ENCODE measurements at regions not wholly inside any gene's neighbourhood (a gene's known extent, or its start where the extent isn't known, plus 50 kb on each side); places are given as distances from the start of the nearest gene placed in this dataset.

GRCh38 chr21:28337315-28337714 is 655.4 kb downstream of the LTN1 start:
- Mint-ChIP-seq H3K4me1 (ENCODE audit: low read depth, unreplicated experiment) (peaks cover 8% of the 10 kb centered on the region), H3K9me3 (ENCODE audit: unreplicated experiment) (no peaks in the 10 kb centered on the region), H3K4me3 (ENCODE audit: unreplicated experiment) (no peak overlapping the region), H3K36me3 (ENCODE audit: low read depth, unreplicated experiment) (no peaks in the 10 kb centered on the region), H3K27ac (ENCODE audit: unreplicated experiment) (no peak overlapping the region), H3K27me3 (ENCODE audit: low read depth, unreplicated experiment) (peaks cover 4% of the 10 kb centered on the region)
- Histone ChIP-seq H3K9ac (ENCODE audit: low read length) (no peak overlapping the region), H3K4me1 (ENCODE audit: insufficient read depth, low read length) (no peaks in the 10 kb centered on the region), H3K9me3 (ENCODE audit: insufficient read depth, low read depth, low read length) (no peaks in the 10 kb centered on the region), H3K27ac (ENCODE audit: low read depth, low read length) (no peak overlapping the region), H3K36me3 (ENCODE audit: insufficient read depth, low read length) (no peaks in the 10 kb centered on the region), H2AFZ (ENCODE audit: low read depth, low read length) (no peak overlapping the region), H3K4me2 (ENCODE audit: low read length) (no peak overlapping the region), H4K20me1 (ENCODE audit: insufficient read depth, low read length) (no peaks in the 10 kb centered on the region), H3K79me2 (ENCODE audit: insufficient read depth, low read length) (no peaks in the 10 kb centered on the region), H3K27me3 (ENCODE audit: insufficient read depth, low read length) (no peaks in the 10 kb centered on the region), H3K4me3 (ENCODE audit: insufficient read depth, low read depth, low read length) (no peak overlapping the region)
- FAIRE-seq (peak; percentile 83), DNase-seq (ENCODE audit: low read depth) (peak; percentile 24)
- TF ChIP-seq CTCF (IDR thresholded peaks at IDR 0.05; ENCODE audit: insufficient read depth, low read depth, low read length) (peak; percentile 35), EZH2 (IDR thresholded peaks at IDR 0.05; ENCODE audit: insufficient read depth, low read length) (no peak)

GRCh38 chr21:28336314-28336713 is 656.4 kb downstream of the LTN1 start:
- no peak overlapping the region for H2AFZ ChIP-seq (ENCODE audit: low read depth, low read length)
- DNase-seq (ENCODE audit: low read depth) (peak; percentile 62), FAIRE-seq (peak; percentile 43)
- Mint-ChIP-seq H3K9me3 (ENCODE audit: unreplicated experiment) (no peaks in the 10 kb centered on the region), H3K27ac (ENCODE audit: unreplicated experiment) (no peak overlapping the region), H3K36me3 (ENCODE audit: low read depth, unreplicated experiment) (no peaks in the 10 kb centered on the region), H3K4me3 (ENCODE audit: unreplicated experiment) (no peak overlapping the region), H3K27me3 (ENCODE audit: low read depth, unreplicated experiment) (peaks cover 4% of the 10 kb centered on the region), H3K4me1 (ENCODE audit: low read depth, unreplicated experiment) (peaks cover 5% of the 10 kb centered on the region)
- H3K27me3 ChIP-seq (ENCODE audit: insufficient read depth, low read length), result no peaks in the 10 kb centered on the region
- H3K27ac ChIP-seq (ENCODE audit: low read depth, low read length), result no peak overlapping the region
- H3K4me1 ChIP-seq (ENCODE audit: insufficient read depth, low read length), result no peaks in the 10 kb centered on the region
- H3K36me3 ChIP-seq (ENCODE audit: insufficient read depth, low read length), result no peaks in the 10 kb centered on the region
- no peaks in the 10 kb centered on the region for H3K79me2 ChIP-seq (ENCODE audit: insufficient read depth, low read length)
- H3K9me3 ChIP-seq (ENCODE audit: insufficient read depth, low read depth, low read length), result no peaks in the 10 kb centered on the region
- H3K4me3 ChIP-seq (ENCODE audit: insufficient read depth, low read depth, low read length), result no peak overlapping the region
- no peaks in the 10 kb centered on the region for H4K20me1 ChIP-seq (ENCODE audit: insufficient read depth, low read length)
- H3K9ac ChIP-seq (ENCODE audit: low read length), result no peak overlapping the region
- H3K4me2 ChIP-seq (ENCODE audit: low read length), result no peak overlapping the region
- TF ChIP-seq EZH2 (IDR thresholded peaks at IDR 0.05; ENCODE audit: insufficient read depth, low read length), result no peak
- TF ChIP-seq CTCF (IDR thresholded peaks at IDR 0.05; ENCODE audit: insufficient read depth, low read depth, low read length), result peak; percentile 46

- FAIRE-seq, result no peak
- H3K27me3 Mint-ChIP-seq (ENCODE audit: low read depth, unreplicated experiment), result peaks cover under 1% of the 10 kb centered on the region
These were observed 658.3 kb downstream of the LTN1 start for GRCh38 chr21:28334407-28334806.

More at GRCh38 chr21:28334407-28334806, 658.3 kb downstream of the LTN1 start:
- H3K9ac ChIP-seq (ENCODE audit: low read length), result no peak overlapping the region
- Mint-ChIP-seq H3K36me3 (ENCODE audit: low read depth, unreplicated experiment) (no peaks in the 10 kb centered on the region), H3K27ac (ENCODE audit: unreplicated experiment) (no peak overlapping the region), H3K4me3 (ENCODE audit: unreplicated experiment) (no peak overlapping the region), H3K9me3 (ENCODE audit: unreplicated experiment) (peaks cover 2% of the 10 kb centered on the region), H3K4me1 (ENCODE audit: low read depth, unreplicated experiment) (peaks cover 5% of the 10 kb centered on the region)
- H3K27ac ChIP-seq (ENCODE audit: low read depth, low read length), result no peak overlapping the region
- TF ChIP-seq EZH2 (IDR thresholded peaks at IDR 0.05; ENCODE audit: insufficient read depth, low read length) (no peak), CTCF (IDR thresholded peaks at IDR 0.05; ENCODE audit: insufficient read depth, low read depth, low read length) (no peak)
- no peaks in the 10 kb centered on the region for H4K20me1 ChIP-seq (ENCODE audit: insufficient read depth, low read length)
- H3K79me2 ChIP-seq (ENCODE audit: insufficient read depth, low read length), result no peaks in the 10 kb centered on the region
- no peaks in the 10 kb centered on the region for H3K9me3 ChIP-seq (ENCODE audit: insufficient read depth, low read depth, low read length)
- no peak for DNase-seq (ENCODE audit: low read depth)
- no peak overlapping the region for H3K4me2 ChIP-seq (ENCODE audit: low read length)
- no peaks in the 10 kb centered on the region for H3K4me1 ChIP-seq (ENCODE audit: insufficient read depth, low read length)
- no peaks in the 10 kb centered on the region for H3K36me3 ChIP-seq (ENCODE audit: insufficient read depth, low read length)
- H2AFZ ChIP-seq (ENCODE audit: low read depth, low read length), result no peak overlapping the region
- no peaks in the 10 kb centered on the region for H3K27me3 ChIP-seq (ENCODE audit: insufficient read depth, low read length)
- H3K4me3 ChIP-seq (ENCODE audit: insufficient read depth, low read depth, low read length), result no peak overlapping the region
